ENCODE measurements at regions not wholly inside any gene's neighbourhood (a gene's known extent, or its start where the extent isn't known, plus 50 kb on each side); places are given as distances from the start of the nearest gene placed in this dataset.

DNA sequence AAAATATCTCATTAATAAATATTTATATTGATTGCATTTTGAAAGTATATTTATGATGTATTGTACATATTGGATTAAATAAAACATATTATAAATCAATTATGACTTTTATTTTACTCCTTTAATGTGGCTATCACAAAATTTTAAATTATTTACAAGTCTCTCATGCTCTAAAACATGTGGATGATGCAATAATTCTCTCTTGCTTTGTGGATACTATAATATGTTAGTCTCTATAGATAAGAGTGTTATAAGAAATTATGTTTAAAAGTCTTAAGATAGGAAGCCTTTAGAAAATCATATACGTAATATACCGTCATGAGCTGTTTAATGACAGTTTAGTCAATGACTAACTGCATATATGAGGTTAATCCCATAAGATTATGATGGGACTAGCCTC lies 547.4 kb upstream of the ALCAM start:
- no peak for DNase-seq

DNA sequence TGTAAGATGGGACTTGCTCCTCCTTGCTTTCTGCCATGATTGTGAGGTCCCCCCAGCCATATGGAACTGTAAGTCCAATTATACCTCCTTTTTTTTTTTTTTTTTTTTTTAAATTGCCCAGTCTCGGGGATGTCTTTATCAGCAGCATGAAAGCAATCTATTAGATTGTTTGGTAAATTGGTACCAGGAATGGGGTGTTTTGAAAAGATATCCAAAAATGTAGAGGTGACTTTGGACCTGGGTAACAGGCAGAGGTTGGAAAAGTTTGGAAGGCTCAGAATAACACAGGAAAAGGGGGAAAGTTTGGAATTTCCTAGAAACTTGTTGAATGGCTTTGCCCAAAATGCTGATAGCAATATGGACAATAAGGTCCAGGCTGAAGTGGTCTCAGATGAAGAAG lies 545.8 kb upstream of the ALCAM start:
- no peak for DNase-seq

DNA sequence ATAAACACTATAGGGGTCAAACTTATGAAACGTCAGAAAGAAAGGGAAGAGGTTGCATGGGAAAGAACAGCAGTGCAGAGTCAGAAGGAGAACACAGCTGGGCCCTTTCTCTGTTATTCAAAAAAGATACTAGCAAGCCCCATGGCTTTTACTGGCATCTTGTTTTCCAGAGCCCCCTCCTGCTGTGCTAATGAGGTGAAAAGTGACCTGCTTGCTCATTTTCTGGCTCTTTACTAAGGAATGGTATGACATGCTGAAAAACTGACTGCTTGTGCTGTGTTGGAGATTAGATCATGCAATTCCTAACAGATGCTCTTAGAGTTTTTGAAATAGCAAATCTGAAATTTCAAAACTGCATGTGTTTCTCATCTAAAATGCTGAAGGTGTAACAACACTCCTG lies 541.6 kb upstream of the ALCAM start:
- no peak for DNase-seq

DNA sequence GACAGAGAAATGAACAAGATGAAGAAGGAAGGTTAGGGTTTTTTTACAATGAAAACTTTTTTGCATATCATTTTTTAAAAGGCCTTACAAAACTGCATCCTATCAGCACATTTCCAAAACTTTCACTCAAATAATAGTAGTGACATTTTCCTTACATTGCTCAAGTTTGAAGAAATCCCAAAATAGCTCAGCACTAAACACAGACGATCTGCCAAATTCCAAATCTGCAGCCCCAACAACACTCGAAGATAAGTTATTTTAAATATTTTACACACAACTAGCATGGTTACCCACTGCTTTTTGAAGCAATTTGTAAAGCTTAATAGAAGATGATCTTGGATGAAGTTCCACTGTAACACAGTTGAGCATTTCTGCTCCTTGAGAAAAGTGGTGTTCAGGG lies 535.6 kb upstream of the ALCAM start:
- no peak for DNase-seq

DNA sequence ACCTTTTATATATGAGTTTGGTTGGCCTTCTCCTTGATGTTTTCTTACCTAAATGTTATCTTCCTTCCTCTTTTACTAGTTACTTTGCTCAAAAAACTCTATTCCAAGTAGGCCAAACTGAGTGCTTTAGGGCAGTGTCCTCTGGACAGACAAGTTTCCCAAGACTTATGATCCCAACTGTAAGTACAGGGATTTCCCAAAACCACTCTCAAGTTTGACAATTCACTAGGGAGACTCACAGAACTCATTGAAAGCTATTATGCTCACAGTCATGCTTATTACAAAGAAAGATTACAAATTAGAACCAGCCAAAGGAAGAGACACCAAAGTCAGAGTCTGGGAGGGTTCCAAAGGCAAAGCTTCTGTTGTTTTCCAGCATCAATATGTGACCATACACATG lies 534.2 kb upstream of the ALCAM start:
- no peak for DNase-seq

DNA sequence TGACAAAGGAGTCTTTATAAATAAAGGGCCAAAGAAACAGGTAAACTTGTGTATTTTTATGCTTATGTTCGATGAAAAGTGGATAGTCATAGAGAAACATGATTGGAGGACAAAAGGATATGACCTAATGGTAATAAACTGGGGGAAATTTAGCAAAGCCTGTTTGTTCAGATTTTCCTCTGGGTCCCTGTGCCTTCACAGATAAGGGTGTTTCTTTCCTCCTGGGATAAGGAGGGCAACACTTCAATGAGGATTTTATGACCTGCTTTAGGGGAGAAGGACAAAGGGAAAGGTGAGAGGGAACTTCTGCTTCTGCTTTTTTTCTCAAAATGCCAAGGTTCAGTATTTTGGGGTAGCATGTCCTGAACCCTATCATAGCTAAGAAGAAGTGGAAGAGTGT lies 531.3 kb upstream of the ALCAM start:
- no peak for DNase-seq

DNA sequence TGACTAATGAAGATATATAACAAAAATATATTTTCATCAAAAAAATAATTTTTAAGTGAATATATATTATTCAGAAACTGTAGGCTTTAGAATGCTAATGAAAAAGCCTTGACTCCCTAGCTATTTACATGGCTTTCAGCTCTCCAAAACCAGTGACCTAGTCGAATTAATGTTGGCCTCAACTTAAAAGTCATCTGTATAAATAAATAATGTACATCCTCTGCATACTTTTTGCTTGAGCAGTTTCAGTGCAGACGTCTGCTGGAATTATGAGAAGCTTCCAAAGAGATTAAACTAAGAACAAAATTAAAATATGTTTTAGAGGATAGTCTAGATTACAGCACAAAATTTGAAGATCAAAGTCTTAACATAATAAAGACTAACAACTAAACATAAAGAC lies 520.4 kb upstream of the ALCAM start:
- DNase-seq = no peak

DNA sequence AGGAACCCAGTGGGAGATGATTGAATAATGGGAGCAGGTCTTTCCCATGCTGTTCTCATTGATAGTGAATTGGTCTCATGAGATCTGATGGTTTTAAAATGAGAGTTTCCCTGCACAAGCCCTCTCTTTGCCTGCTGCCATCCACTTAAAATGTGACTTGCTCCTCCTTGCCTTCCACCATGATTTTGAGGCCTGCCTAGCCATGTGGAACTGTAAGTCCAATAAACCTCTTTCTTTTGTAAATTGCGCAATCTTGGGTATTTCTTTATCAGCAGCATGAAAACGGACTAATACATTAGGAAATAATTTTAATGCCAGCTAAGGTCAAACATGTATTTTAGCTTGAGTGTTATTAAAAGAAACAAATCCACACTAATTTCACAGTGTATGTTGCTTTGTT lies 517.6 kb upstream of the ALCAM start:
- DNase-seq = no peak

DNA sequence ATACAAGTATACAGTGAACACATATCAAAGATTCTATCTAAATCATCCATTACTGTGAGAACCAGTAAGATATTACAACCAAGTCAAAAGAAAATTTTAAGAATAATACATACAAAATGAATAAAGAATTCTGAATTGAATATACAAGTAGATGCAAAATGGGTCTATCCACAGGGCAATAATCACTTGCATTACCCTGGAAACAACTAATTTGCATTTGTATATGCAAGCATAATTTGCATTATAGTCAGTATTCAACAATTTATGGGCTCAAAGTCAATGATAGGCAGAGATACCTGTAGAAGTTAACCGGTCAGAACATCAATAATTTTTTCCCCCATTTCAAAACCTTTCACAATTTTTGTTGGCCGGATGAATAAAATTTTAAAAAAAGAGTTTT lies 512.2 kb upstream of the ALCAM start:
- DNase-seq = no peak

DNA sequence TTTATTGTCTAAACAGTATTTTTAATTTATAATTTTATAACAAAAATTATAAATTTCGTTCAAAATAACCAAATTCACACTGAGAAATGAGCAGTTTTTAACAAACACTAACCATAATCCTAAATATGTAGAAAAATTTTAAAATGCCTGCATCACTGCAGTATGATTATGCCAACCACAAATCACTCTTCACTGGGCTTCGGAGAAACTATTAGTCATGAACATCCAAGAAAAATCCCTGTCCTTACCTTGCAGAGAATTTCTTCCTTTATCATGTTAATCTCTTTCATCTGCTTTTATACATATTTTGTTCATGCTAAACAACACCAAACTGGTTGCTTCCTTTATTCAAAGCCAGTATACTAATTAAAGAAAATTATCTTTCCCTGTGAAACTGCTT lies 511.0 kb upstream of the ALCAM start:
- DNase-seq = no peak

DNA sequence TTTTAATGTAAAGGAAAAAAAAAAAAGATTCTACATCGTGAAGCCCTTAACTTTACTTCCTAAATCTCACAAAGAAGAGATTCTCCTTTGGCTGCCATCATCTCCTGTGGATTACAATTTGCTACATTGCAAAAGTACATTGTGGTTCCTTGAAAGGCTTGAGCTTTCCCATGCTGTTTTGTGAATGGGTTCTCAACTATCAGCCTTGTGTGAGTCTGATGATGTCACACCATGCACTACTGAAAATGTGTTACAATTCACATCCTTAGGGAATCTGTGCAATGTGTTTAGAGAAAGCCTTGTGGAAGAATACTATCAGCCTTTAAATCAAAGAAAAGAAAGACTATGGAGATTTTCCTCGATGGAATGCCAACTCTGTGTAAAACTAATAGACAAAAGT lies 510.0 kb upstream of the ALCAM start:
- DNase-seq = no peak

DNA sequence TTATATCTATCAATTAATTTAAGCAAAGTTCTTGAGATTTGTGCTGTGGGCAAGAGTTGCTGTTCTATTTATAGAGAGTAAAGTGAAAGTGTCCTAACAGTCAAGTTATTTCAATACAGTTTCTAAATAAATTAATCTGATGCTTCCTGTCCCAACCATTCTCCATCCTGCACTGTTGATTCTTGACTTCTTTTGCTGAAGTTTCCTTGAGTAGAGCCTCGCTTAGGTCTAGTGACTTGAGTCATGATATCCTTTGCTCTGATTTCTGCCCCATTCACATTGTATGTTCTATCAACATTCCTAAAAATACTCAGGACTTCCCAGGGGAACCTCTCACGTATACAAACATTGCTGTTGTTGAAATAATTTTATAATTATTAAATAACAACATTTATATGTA lies 498.4 kb upstream of the ALCAM start:
- DNase-seq = no peak

DNA sequence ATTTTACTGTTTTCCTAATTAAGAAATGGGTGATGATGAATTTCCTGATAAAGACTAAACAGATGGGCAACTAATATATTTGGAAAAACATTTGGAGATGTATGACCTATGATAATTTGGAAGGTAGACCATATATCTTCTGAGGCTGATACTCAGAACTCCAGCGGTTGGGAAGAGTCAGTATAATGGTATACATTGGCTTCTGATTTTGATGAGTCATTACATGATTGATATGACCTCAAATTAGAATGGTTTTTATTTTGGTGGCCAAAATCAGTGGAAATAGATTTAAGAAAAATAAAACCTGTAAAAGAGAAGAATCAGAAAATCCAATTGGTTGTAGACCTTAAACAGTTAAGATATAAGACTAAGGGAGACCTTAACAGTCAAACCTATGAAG lies 496.4 kb upstream of the ALCAM start:
- DNase-seq = no peak

DNA sequence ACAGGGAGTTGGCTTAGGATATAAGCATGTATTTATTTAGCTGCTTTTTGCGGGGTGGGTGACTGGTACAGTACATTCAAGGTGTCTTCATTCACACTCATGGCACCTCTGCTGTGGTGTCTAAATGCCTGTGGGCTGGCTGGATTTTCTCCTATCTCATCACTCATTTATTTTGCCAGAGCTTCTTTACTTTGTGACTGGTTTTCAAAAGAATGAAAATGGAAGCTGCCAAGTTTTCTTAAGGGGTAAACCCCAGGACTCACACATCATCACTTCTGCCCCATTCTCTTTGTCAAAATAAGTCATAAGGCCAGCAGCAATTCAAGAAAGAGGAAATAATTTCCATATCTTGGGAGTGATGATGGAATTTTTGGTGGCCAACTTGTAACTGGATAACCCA lies 493.4 kb upstream of the ALCAM start:
- no peak for DNase-seq

DNA sequence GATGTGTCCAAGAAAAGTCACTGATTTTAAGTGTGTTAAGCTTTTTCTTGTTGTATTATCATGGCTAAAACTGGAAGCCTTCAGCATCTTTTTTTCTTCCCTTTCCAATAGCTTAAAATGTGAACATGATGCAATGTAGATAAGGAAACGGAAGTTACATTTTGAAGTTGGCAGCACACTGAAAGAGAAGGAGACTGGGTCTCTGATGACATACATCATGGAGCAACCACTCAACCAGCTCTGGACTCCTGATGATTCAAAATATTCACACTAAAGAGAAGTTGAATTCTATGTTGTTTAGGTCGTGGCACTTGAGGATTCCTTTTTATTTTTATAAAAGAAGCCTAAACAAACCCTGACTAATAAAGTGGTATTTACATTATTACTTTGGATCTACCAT lies 488.3 kb upstream of the ALCAM start:
- no peak for DNase-seq

DNA sequence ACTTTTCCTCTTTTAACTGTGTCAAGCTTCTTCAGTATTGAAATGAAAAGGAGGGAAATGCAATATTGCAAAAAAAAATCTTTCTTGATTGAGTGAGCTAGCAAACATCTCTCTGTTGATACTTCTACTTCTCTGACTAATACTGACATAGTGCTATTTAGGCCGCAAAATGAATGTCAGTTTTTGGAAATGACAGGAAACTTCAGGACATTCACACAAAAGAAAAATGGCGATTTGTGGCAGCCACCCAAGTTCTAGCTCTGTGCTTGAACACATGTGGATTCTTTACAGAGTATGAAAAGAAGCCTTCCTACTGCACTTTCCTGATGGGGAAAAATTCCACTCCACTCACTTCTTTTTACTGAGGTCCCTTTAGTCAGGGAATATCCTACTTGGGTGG lies 486.8 kb upstream of the ALCAM start:
- DNase-seq = no peak

DNA sequence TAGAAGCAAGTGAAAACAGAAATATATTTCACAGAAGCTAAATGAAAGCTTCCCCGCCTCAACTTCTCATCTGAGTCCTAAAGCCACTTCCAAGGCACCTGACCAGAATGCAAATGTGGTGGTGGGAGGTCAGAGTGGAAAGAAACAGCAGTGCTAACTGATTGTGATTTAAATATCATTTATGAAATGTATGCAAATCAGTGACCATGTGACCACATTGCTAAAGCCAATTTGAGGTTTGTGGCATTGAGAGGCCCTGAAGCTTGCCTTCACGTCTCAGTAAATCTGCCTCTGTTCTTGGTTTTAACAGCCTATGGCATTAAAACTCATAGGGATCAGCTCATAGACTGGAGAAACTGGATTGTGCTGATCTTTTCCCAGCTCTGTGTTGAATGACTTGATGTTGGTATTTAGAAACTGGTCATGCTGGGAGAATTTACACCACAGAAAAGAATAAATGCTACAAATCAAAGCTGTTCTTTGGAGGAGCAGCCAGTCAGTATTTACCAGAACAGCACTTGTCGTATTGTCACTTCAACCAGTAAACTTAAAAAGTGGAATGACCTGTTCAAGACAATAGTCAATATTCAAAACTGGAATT lies 481.4 kb upstream of the ALCAM start:
- DNase-seq = no peak

DNA sequence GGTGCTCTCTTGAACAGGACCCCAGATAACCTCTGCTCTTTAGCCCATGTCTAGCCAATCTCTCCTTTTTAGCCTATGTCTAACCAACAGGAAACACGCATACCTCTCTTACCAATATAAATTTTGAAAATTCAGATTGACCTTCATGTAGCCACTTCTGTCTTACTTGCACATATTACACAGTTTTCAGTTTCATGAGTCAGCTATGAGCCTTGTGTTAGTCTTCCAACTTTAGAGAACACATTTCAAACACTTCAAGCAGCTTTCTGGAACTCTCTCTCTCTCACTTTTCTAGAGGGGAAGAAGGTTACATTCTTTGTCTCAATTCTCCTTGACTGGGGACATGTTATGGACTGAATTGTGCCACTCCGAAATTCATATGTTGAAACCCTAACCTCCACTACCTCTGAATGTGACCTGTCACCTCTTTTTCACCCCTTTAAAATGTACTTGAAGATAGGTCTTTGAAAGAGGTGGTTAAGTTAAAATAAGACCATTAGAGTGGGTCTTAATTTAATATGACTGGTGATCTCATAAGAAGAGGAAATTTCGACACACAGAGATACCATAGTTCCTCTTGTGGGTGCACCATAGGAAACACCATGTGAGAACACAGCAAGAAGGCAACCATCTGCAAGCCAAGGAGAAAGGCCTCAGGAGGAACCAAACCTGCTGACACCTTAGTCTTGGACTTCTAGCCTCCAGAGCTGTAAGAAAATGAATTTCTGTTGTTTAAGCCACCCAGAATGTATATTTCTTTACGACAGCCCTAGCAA lies 480.3 kb upstream of the ALCAM start:
- no peak for DNase-seq

DNA sequence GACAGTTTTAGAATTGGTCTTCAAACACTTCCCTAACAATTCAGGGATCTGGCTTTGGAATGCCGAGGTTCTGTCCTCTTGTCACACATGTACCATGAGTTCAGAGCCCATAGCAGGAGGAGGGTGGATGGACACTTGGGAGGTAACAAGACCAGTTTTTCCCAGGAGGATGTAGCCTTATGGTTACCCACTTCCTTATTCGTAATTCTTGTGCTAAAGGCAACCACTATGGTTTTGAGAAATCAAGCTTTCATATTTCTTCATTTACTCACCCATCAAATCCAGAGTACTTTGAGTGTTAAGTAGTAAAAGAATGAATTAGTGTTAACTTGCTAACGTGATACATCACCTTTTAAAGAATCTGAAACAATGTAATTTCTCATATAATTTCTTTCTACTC lies 479.6 kb upstream of the ALCAM start:
- no peak for DNase-seq

DNA sequence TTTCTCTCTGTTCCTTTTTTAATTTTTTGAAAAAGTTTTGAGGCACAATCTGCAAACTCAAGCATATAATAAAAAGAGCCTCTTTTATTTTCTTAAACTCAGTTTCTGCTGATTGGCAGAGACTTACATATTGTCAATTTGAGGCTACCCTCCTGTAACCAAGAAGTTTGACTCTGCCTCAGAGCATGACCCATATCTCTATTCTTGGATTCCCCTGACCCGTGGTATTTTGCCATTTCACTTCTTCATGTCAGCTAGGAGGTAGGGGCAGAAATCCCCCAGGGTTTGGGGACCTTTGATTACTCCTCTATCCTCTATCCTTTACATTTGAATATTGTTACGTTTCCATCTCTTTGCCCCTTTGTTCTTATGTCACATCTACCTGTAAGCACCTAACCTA lies 479.1 kb upstream of the ALCAM start:
- DNase-seq = no peak

DNA sequence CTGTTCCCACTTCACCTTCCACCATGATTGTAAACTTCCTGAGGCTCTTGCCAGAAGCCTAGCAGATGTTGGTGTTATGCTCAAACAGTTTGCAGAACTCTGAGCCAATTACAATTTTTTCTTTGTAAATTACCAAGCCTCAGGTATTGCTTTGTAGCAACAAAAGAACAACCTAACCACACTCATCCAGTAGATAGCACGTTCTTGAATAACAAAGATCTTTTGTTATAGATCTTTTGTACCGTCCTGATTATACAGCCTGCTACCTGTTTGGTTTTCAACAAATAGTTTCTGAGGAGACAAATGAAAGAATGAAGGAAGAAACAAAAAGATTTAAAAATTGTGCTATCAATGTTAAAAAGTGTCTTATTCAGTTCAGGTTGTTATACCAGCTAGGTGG lies 474.7 kb upstream of the ALCAM start:
- no peak for DNase-seq

DNA sequence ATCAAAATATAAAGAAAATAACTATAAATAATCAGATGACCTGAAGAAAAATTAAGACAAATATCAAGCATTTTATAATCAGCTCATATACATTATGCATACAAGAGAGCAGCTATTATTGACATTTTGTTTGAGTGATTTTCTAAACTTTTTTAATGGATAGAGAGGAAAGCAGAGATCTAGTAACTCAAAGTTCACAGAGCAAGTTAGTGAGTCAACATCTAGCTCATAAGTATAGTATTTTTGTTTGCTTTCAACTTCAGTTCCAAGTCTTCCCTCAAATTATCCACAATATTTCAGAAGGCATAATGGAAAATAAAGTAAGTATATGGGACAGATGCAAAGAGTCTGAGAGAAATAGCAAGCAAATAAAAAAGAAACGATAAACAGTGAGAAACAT lies 470.1 kb upstream of the ALCAM start:
- no peak for DNase-seq

DNA sequence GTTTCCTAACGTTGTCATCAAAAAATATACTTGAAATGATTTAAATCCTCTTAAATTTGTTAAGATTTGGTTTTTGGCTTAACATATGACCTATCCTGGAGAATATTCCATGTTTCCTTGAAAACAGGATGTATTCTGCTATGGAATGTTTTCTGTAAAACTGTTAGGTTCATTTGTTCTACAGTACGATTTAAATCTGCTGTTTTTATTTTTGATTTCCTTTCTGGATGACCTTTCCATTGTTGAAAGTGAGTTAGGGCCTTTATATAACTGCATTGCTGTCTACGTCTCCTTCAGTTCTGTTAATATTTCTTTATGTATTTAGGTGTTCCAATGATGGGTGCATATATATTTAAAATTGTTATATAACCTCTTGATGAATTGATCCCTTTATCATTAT lies 465.3 kb upstream of the ALCAM start:
- no peak for DNase-seq

DNA sequence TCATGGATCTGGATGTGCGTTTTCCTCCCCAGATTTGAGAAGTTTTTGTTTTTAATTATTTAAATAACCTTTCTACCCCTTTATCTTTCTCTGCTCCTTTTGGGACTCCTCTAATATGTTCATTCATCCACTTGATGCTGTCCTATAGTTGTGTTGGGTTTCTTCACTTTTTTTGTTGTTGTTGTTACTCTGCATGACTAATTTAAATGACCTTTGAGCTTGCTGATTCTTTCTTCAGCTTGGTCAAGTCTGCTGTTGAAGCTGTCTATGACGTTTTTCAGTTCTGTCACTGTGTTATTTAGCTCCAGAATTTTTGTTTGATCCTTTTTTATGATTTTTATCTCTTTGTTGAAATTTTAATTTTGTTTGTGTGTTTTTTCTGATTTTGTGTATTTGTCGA lies 463.6 kb upstream of the ALCAM start:
- DNase-seq = no peak

DNA sequence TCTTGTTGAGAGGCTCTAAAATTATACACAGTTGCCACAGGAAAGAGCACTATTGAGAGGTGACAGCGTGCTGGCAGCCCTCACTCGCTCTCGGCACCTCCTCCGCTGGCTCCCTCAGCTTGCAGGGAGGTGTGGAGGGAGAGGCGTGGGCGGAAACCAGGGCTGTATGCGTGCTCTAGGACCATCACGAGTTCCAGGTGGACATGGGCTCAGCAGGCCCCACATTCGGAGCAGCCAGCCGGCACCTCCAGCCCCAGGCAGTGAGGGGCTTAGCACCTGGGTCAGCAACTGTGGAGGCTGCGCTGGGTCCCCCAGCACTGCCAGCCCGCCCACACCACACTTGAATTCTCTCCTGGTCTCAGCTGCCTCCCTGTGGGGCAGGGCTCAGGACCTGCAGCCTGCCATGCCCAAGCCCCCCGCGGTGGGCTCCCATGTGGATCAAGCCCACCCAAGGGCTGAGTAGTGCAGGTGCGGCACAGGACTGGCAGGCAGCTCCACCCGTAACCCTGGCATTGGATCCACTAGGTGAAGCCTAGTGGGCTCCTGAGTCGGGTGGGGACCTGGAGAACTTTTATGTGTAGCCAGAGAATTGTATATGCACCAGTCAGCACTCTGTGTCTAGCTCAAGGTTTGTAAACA lies 460.6 kb upstream of the ALCAM start:
- DNase-seq = no peak

All from NCI-H1436 (cell line).